H9 (cell line): ENCODE measurements at regions not wholly inside any gene's neighbourhood (a gene's known extent, or its start where the extent isn't known, plus 50 kb on each side); places are given as distances from the start of the nearest gene placed in this dataset.

ENCODE experiments used
- DNase-seq: peaks from one replicate; pipeline ENCODE4 v3.0.0-alpha.2; 2017
- H2AFZ ChIP-seq: one replicate; pipeline ENCODE4 v1.6.1; 2013; ENCODE audit warnings: mild to moderate bottlenecking, low read length, control low read depth, moderate library complexity
- H2AK5ac ChIP-seq: 2 replicates; pipeline ENCODE4 v1.6.1; 2013; ENCODE audit warnings: low read length, control low read depth, mixed read lengths; ENCODE audit not compliant: insufficient read length
- H2BK120ac ChIP-seq: one replicate; pipeline ENCODE4 v1.6.1; 2013; ENCODE audit warnings: low read depth, mild to moderate bottlenecking, low read length, control low read depth, inconsistent platforms; ENCODE audit not compliant: poor library complexity, severe bottlenecking
- H2BK12ac ChIP-seq: 2 replicates; pipeline ENCODE4 v1.6.1; 2013; ENCODE audit warnings: low read length, control low read depth, mixed read lengths, low read depth; ENCODE audit not compliant: insufficient read length
- H2BK15ac ChIP-seq: 2 replicates; pipeline ENCODE4 v1.6.1; 2013; ENCODE audit warnings: low read depth, low read length, control low read depth
- H2BK20ac ChIP-seq: one replicate; pipeline ENCODE4 v1.6.1; 2013; ENCODE audit warnings: low read depth, mild to moderate bottlenecking, low read length, control low read depth, inconsistent platforms; ENCODE audit not compliant: poor library complexity, severe bottlenecking
- H2BK5ac ChIP-seq: 2 replicates; pipeline ENCODE4 v1.6.1; 2013; ENCODE audit warnings: low read length, control low read depth, mixed read lengths; ENCODE audit not compliant: insufficient read length
- H3K14ac ChIP-seq: 2 replicates; pipeline ENCODE4 v1.6.1; 2013; ENCODE audit warnings: low read length, control low read depth; ENCODE audit not compliant: insufficient read depth
- H3K18ac ChIP-seq: 2 replicates; pipeline ENCODE4 v1.6.1; 2013; ENCODE audit warnings: low read depth, mild to moderate bottlenecking, mixed read lengths, low read length, control low read depth; ENCODE audit not compliant: insufficient read length
- H3K23ac ChIP-seq: 2 replicates; pipeline ENCODE4 v1.6.1; 2013; ENCODE audit warnings: low read length, control low read depth, mixed read lengths, low read depth; ENCODE audit not compliant: insufficient read length
- H3K23me2 ChIP-seq: 2 replicates; pipeline ENCODE4 v1.6.1; 2013; ENCODE audit warnings: low read depth, mild to moderate bottlenecking, mixed read lengths, low read length, control low read depth; ENCODE audit not compliant: insufficient read length, poor library complexity, severe bottlenecking
- H3K27ac ChIP-seq: 2 replicates; pipeline ENCODE4 v1.5.1; 2013; ENCODE audit warnings: low read length, control low read depth, mixed read lengths, low read depth; ENCODE audit not compliant: insufficient read length
- H3K27me3 ChIP-seq: 2 replicates; pipeline ENCODE4 v1.6.1; 2013; ENCODE audit warnings: low read length, control low read depth, inconsistent platforms; ENCODE audit not compliant: insufficient read depth
- H3K4ac ChIP-seq: 2 replicates; pipeline ENCODE4 v1.6.1; 2013; ENCODE audit warnings: low read depth, mild to moderate bottlenecking, control low read depth, inconsistent platforms, low read length, moderate library complexity
- H3K4me1 ChIP-seq: 2 replicates; pipeline ENCODE4 v1.6.1; 2013; ENCODE audit warnings: low read length, control low read depth, inconsistent platforms; ENCODE audit not compliant: insufficient read depth
- H3K4me2 ChIP-seq: 2 replicates; pipeline ENCODE4 v1.6.1; 2013; ENCODE audit warnings: low read length, control low read depth, mixed read lengths; ENCODE audit not compliant: insufficient read length, insufficient read depth
- H3K56ac ChIP-seq: 2 replicates; pipeline ENCODE4 v1.6.1; 2013; ENCODE audit warnings: low read depth, mild to moderate bottlenecking, mixed read lengths, low read length, control low read depth; ENCODE audit not compliant: insufficient read length
- H3K79me1 ChIP-seq: 2 replicates; pipeline ENCODE4 v1.6.1; 2013; ENCODE audit warnings: low read depth, mild to moderate bottlenecking, moderate library complexity, low read length, control low read depth, inconsistent platforms; ENCODE audit not compliant: insufficient read depth, poor library complexity, severe bottlenecking
- H3K79me2 ChIP-seq: 2 replicates; pipeline ENCODE4 v1.6.1; 2013; ENCODE audit warnings: low read length, control low read depth, inconsistent platforms; ENCODE audit not compliant: insufficient read depth
- H3K9ac ChIP-seq: 2 replicates; pipeline ENCODE4 v1.6.1; 2013; ENCODE audit warnings: low read length, control low read depth, mixed read lengths; ENCODE audit not compliant: insufficient read length; ENCODE audit errors: extremely low read depth
- H3K9me3 ChIP-seq: one replicate; pipeline ENCODE4 v1.6.1; 2013; ENCODE audit warnings: low read depth, low read length, inconsistent platforms; ENCODE audit not compliant: control insufficient read depth
- H3T11ph ChIP-seq: one replicate; pipeline ENCODE4 v1.6.1; 2013; ENCODE audit warnings: mild to moderate bottlenecking, low read length, control low read depth, inconsistent platforms
- H4K20me1 ChIP-seq: one replicate; pipeline ENCODE4 v1.6.1; 2013; ENCODE audit not compliant: control insufficient read depth, insufficient read length, insufficient read depth
- H4K5ac ChIP-seq: 2 replicates; pipeline ENCODE4 v1.6.1; 2013; ENCODE audit warnings: low read depth, mild to moderate bottlenecking, mixed read lengths, low read length, control low read depth; ENCODE audit not compliant: insufficient read length
- H4K8ac ChIP-seq: replicated peaks from 2 replicates; pipeline ENCODE4 v1.6.1; 2013; ENCODE audit warnings: low read length, control low read depth, mixed read lengths, low read depth; ENCODE audit not compliant: insufficient read length
- H4K91ac ChIP-seq: 2 replicates; pipeline ENCODE4 v1.6.1; 2013; ENCODE audit warnings: low read depth, mild to moderate bottlenecking, moderate library complexity, mixed read lengths, low read length, control low read depth; ENCODE audit not compliant: insufficient read length
- H3K27ac Mint-ChIP-seq, 3 experiments: 2 replicates in 2 of 3; 3 replicates in 1 of 3; pipeline ENCODE4 v1.8.0; 2020 to 2021; ENCODE audit warnings: mixed read lengths in 3 of 3, mild to moderate bottlenecking in 1 of 3, moderate library complexity in 1 of 3
- H3K27me3 Mint-ChIP-seq: 2 replicates; pipeline ENCODE4 v1.8.0; 2021; ENCODE audit warnings: low read depth, mild to moderate bottlenecking, moderate library complexity, mixed read lengths
- H3K36me3 Mint-ChIP-seq, 3 experiments: 2 replicates in 2 of 3; 3 replicates in 1 of 3; pipeline ENCODE4 v1.8.0; 2020 to 2021; ENCODE audit warnings: low read depth in 3 of 3, mixed read lengths in 3 of 3; ENCODE audit not compliant: insufficient read depth in 1 of 3
- H3K4me1 Mint-ChIP-seq, 2 experiments: 2 replicates each; pipeline ENCODE4 v1.8.0; 2020; ENCODE audit warnings: mixed read lengths in 2 of 2
- H3K4me3 Mint-ChIP-seq, 2 experiments: 2 replicates in 1 of 2; 3 replicates in 1 of 2; pipeline ENCODE4 v1.8.0; 2020 to 2021; ENCODE audit warnings: mild to moderate bottlenecking in 2 of 2, mixed read lengths in 2 of 2, moderate library complexity in 1 of 2
- H3K9me3 Mint-ChIP-seq, 2 experiments: 2 replicates in 1 of 2; 3 replicates in 1 of 2; pipeline ENCODE4 v1.8.0; 2020; ENCODE audit warnings: mild to moderate bottlenecking in 2 of 2, mixed read lengths in 2 of 2, moderate library complexity in 1 of 2
- WGBS: extraction: QIAGEN DNeasy Blood & Tissue Kit; methylation state at CpG from one replicate; pipeline ENCODE4 v1.1.7; 2013; ENCODE audit warnings: missing lambda C conversion rate, low lambda C conversion rate, mixed read lengths; ENCODE audit not compliant: insufficient read length; ENCODE audit errors: extremely low coverage; 5-methylcytosine and 5-hydroxymethylcytosine counted together
- TF ChIP-seq, protein P1 (sequence below): fragments of 200-600 bp; sonication (generic); conservative IDR thresholded peaks from 3 replicates; pipeline ENCODE4 v1.8.0; 2021; ENCODE audit warnings: antibody characterized with exemption, mild to moderate bottlenecking

DNA sequence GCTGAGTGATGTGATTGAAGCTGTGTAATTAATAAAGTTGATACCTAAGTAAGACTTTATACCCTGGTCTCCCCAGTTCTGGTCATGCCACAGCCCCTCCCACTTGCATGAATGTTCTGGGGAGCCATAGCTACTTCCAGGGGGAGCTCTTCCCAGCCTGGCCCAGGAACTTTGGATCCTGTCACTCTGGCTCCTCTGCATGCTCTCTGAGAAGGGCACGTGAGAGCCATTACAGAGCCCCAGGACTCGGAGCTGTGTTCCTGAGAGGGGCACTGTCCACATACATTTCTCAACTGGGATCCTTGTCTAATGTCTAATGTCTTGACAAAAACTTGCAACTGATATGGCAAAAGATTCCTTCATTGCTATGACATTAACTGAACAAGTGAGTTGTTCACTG, 173.9 kb upstream of the NPY start:
- Histone ChIP-seq H2AK5ac (no peak overlapping the region), H4K8ac (no peak overlapping the region), H3K9me3 (no peaks in the 10 kb centered on the region), H3K79me2 (no peaks in the 10 kb centered on the region), H3K23ac (no peak overlapping the region), H3K27me3 (no peaks in the 10 kb centered on the region), H3K79me1 (no peaks in the 10 kb centered on the region), H3K14ac (no peak overlapping the region), H2BK20ac (no peak overlapping the region), H4K20me1 (no peaks in the 10 kb centered on the region), H3T11ph (no peak overlapping the region), H2BK5ac (no peak overlapping the region), H3K4ac (no peak overlapping the region), H4K91ac (no peak overlapping the region), H3K4me1 (no peaks in the 10 kb centered on the region), H2BK12ac (no peak overlapping the region), H4K5ac (no peak overlapping the region), H2BK15ac (no peak overlapping the region), H3K56ac (no peak overlapping the region), H3K23me2 (no peaks in the 10 kb centered on the region), H3K9ac (no peak overlapping the region), H2BK120ac (no peak overlapping the region), H2AFZ (no peak overlapping the region), H3K18ac (no peak overlapping the region), H3K27ac (no peak overlapping the region), H3K4me2 (no peak overlapping the region)
- no peak for DNase-seq
- peaks cover 6 to 11% of the 10 kb centered on the region in 2 experiments; a peak in 3 of 4 replicates for H3K4me1 Mint-ChIP-seq
- H3K36me3 Mint-ChIP-seq: no peaks in the 10 kb centered on the region
- no peak overlapping the region for H3K4me3 Mint-ChIP-seq
- no peaks in the 10 kb centered on the region for H3K27me3 Mint-ChIP-seq
- WGBS: no CpG with 5 or more reads among the region's 2 CpGs
- TF ChIP-seq, protein P1, sequence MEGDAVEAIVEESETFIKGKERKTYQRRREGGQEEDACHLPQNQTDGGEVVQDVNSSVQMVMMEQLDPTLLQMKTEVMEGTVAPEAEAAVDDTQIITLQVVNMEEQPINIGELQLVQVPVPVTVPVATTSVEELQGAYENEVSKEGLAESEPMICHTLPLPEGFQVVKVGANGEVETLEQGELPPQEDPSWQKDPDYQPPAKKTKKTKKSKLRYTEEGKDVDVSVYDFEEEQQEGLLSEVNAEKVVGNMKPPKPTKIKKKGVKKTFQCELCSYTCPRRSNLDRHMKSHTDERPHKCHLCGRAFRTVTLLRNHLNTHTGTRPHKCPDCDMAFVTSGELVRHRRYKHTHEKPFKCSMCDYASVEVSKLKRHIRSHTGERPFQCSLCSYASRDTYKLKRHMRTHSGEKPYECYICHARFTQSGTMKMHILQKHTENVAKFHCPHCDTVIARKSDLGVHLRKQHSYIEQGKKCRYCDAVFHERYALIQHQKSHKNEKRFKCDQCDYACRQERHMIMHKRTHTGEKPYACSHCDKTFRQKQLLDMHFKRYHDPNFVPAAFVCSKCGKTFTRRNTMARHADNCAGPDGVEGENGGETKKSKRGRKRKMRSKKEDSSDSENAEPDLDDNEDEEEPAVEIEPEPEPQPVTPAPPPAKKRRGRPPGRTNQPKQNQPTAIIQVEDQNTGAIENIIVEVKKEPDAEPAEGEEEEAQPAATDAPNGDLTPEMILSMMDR: no peak
- no peak overlapping the region for H3K27ac Mint-ChIP-seq
- no peaks in the 10 kb centered on the region for H3K9me3 Mint-ChIP-seq
